ENCODE measurements at regions not wholly inside any gene's neighbourhood (a gene's known extent, or its start where the extent isn't known, plus 50 kb on each side); places are given as distances from the start of the nearest gene placed in this dataset.

DNA sequence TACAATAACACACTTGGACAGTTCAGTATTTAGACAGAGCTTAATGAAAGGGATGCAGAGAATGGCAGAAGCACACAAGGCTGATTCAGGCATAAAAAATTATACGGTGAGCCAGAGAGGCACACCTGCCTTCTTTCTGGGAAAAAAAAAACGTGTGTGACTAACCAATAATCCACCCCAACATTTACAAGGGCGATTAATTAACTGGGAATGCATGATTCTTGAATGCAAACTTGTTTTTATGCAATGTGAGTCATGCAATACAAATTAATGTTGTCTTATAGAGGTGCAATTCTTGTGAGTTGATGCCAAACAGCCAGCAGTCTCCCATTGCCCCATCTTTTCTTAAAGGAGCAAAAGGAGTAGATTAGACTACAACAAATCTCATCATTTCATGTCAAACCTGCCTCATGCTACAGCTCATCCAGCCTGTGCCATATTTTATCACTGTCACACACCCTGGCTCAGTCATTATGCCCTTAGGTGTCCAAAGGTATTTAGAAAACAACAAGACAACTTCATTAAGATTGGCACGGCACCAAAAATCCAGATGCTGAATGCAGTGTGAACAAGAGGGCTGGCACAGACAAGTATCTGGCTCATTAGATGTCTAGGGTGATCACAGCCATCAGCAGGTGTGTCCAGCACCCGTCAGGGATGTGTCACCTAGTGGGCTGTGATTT is 721.1 kb downstream of the EFNB2 start:
- no peak for TF ChIP-seq ZNF331 (CRISPR knock-in tag; IDR thresholded peaks at IDR 0.05; ENCODE audit: low read depth)
- TF ChIP-seq, protein P1, sequence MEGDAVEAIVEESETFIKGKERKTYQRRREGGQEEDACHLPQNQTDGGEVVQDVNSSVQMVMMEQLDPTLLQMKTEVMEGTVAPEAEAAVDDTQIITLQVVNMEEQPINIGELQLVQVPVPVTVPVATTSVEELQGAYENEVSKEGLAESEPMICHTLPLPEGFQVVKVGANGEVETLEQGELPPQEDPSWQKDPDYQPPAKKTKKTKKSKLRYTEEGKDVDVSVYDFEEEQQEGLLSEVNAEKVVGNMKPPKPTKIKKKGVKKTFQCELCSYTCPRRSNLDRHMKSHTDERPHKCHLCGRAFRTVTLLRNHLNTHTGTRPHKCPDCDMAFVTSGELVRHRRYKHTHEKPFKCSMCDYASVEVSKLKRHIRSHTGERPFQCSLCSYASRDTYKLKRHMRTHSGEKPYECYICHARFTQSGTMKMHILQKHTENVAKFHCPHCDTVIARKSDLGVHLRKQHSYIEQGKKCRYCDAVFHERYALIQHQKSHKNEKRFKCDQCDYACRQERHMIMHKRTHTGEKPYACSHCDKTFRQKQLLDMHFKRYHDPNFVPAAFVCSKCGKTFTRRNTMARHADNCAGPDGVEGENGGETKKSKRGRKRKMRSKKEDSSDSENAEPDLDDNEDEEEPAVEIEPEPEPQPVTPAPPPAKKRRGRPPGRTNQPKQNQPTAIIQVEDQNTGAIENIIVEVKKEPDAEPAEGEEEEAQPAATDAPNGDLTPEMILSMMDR (conservative IDR thresholded peaks at IDR 0.05; ENCODE audit: low read depth in 2 of 2), result no peak

Data from GM23338 (cell line).